ENCODE measurements at regions not wholly inside any gene's neighbourhood (a gene's known extent, or its start where the extent isn't known, plus 50 kb on each side); places are given as distances from the start of the nearest gene placed in this dataset.

DNA sequence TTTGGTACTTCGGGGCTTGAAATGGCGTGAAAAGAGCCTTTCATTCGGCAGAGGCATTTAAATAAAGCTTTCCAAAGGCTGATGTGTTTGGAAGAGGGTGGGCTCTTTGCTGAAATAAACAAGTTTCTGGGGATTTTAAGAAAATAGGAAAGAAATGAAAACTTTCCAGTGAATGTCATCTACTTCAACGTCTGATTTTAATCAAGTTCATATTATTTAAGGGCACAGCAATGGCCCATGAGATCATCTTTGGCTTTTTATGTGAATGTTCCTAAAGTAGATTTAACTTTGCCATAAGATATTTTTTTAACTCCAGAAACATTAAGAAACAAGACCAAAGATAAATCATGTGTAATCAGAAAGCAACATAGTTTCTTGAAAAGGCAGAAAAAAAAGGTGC lies 69.8 kb upstream of the TTC29 start:
- ChIA-PET POLR2A (no interaction called here), CTCF (interaction anchor here (0.6 kb wide), 1 partner anchor 93 kb away, joined by 3 read pairs; no protein-coding TSS in a partner anchor)
- H3K36me3 ChIP-seq (ENCODE audit: control insufficient read depth in 4 of 4, insufficient read depth in 4 of 4, low read length in 3 of 4): no peaks in the 10 kb centered on the region
- H3K4me3 ChIP-seq (ENCODE audit: control insufficient read depth in 1 of 7, extremely low read depth in 1 of 7, insufficient read depth in 4 of 7, low read depth in 2 of 7, low read length in 6 of 7): no peak overlapping the region
- H3K9me3 ChIP-seq (ENCODE audit: control extremely low read depth in 1 of 5, control insufficient read depth in 4 of 5, insufficient read depth in 2 of 5, low read depth in 1 of 5, low read length in 4 of 5): peaks cover 0 to 6% (median 0%) of the 10 kb centered on the region in 5 experiments
- peaks cover 0 to 2% (median 0%) of the 10 kb centered on the region in 4 experiments for H3K4me1 ChIP-seq (ENCODE audit: control extremely low read depth in 1 of 4, control insufficient read depth in 4 of 4, insufficient read depth in 4 of 4, low read length in 3 of 4)
- H3K27me3 ChIP-seq (replicated peaks in 2 of 5; ENCODE audit: control insufficient read depth in 4 of 5, insufficient read depth in 5 of 5, low read length in 4 of 5): peaks cover 0 to 3% (median 2%) of the 10 kb centered on the region in 5 experiments
- no peak overlapping the region for H3K27ac ChIP-seq (ENCODE audit: insufficient read depth in 1 of 2, low read depth in 1 of 2, low read length in 2 of 2, poor library complexity in 1 of 2, severe bottlenecking in 2 of 2)
- DNase-seq: no peak
- 86% methylated on average over 4 of the region's 4 CpGs for WGBS (ENCODE audit: insufficient coverage)

DNA sequence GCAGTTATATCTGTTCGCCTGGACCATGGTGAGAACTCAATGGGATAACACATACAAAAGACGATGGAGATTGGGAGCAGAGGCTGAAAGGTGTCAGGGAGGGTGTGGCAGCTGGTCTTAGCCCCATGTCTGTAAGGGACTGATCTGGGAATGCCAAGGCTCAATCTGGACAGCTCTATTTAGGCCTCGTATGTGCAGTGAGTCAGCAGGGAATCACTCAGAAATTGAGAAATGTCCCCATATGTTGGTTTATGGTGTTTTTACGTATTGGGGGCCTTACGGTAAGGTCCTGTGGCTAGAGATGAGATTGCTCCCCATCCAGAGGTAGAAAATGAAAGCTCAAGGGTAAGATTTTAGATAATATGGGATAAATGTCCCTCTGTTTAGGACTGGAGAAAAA lies 71.4 kb upstream of the TTC29 start:
- no peak overlapping the region for H3K27ac ChIP-seq (ENCODE audit: insufficient read depth in 1 of 2, low read depth in 1 of 2, low read length in 2 of 2, poor library complexity in 1 of 2, severe bottlenecking in 2 of 2)
- no peak for DNase-seq
- H3K9me3 ChIP-seq (ENCODE audit: control extremely low read depth in 1 of 5, control insufficient read depth in 4 of 5, insufficient read depth in 2 of 5, low read depth in 1 of 5, low read length in 4 of 5): peaks cover 0 to 6% (median 0%) of the 10 kb centered on the region in 5 experiments
- H3K4me1 ChIP-seq (ENCODE audit: control extremely low read depth in 1 of 4, control insufficient read depth in 4 of 4, insufficient read depth in 4 of 4, low read length in 3 of 4): peaks cover 0 to 2% (median 0%) of the 10 kb centered on the region in 4 experiments
- ChIA-PET POLR2A (no interaction called here), CTCF (interaction anchor here (1.1 kb wide), 1 partner anchor 77 kb away, joined by 3 read pairs; no protein-coding TSS in a partner anchor)
- WGBS (ENCODE audit: insufficient coverage): 89% methylated on average over 4 of the region's 5 CpGs
- no peak overlapping the region for H3K4me3 ChIP-seq (ENCODE audit: control insufficient read depth in 1 of 7, extremely low read depth in 1 of 7, insufficient read depth in 4 of 7, low read depth in 2 of 7, low read length in 6 of 7)
- no peaks in the 10 kb centered on the region for H3K36me3 ChIP-seq (ENCODE audit: control insufficient read depth in 4 of 4, insufficient read depth in 4 of 4, low read length in 3 of 4)
- peaks cover 0 to 3% (median 2%) of the 10 kb centered on the region in 5 experiments for H3K27me3 ChIP-seq (replicated peaks in 2 of 5; ENCODE audit: control insufficient read depth in 4 of 5, insufficient read depth in 5 of 5, low read length in 4 of 5)

DNA sequence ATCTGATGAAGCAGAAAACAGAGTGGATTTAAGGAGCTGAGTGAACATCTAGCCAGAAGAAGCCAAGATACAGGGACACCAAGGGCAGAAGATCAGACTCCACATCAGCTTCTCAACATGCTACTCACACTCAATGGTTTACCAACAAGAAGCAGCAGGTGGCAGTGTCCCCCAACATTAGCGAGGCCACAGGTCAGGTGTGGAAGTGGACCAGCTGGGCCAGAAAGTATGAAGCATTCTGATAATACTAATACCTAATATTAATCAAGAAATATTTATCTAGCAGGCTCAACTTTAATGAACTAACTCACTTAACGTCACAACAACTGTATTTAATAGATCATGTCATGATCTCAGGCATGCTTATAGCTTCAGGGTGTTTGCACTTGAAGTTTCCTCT lies 73.4 kb upstream of the TTC29 start:
- POLR2A ChIA-PET: no interaction called here
- Histone ChIP-seq H3K36me3 (ENCODE audit: control insufficient read depth in 4 of 4, insufficient read depth in 4 of 4, low read length in 3 of 4) (no peaks in the 10 kb centered on the region), H3K27ac (ENCODE audit: insufficient read depth in 1 of 2, low read depth in 1 of 2, low read length in 2 of 2, poor library complexity in 1 of 2, severe bottlenecking in 2 of 2) (no peak overlapping the region), H3K9me3 (ENCODE audit: control extremely low read depth in 1 of 5, control insufficient read depth in 4 of 5, insufficient read depth in 2 of 5, low read depth in 1 of 5, low read length in 4 of 5) (peaks cover 0 to 8% (median 0%) of the 10 kb centered on the region in 5 experiments), H3K4me1 (ENCODE audit: control extremely low read depth in 1 of 4, control insufficient read depth in 4 of 4, insufficient read depth in 4 of 4, low read length in 3 of 4) (peaks cover 0 to 2% (median 0%) of the 10 kb centered on the region in 4 experiments), H3K27me3 (replicated peaks in 2 of 5; ENCODE audit: control insufficient read depth in 4 of 5, insufficient read depth in 5 of 5, low read length in 4 of 5) (peaks cover 0 to 5% (median 2%) of the 10 kb centered on the region in 5 experiments), H3K4me3 (ENCODE audit: control insufficient read depth in 1 of 7, extremely low read depth in 1 of 7, insufficient read depth in 4 of 7, low read depth in 2 of 7, low read length in 6 of 7) (no peak overlapping the region)
- CTCF ChIA-PET: interaction anchor here (0.7 to 4.6 kb wide), 6 partner anchors 9 to 81 kb away, joined by 3 to 23 read pairs (median 4); no protein-coding TSS in a partner anchor
- 100% methylated on average over 1 of the region's 2 CpGs for WGBS (ENCODE audit: insufficient coverage)
- DNase-seq: peak; percentile 25 to 49 (median 41)

DNA sequence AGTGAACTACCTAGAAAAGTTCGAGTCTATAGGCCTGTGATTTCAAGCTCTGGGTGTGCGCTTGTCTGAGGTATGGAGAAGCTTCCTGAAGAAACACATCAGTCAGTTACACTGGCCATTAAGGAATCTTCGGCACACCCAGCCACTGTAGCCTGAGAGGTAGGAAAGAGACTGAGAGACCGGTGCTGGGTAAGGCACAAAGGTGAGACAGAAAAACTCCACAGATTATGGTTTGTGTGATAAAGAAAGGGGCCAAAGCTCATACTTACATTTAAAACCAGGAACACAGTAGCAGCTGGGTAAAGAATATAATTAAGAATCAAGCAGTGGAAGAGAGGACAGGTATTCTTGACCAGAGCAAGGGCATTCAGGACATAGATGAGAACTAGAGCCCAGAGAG lies 74.8 kb upstream of the TTC29 start:
- Histone ChIP-seq H3K4me3 (ENCODE audit: control insufficient read depth in 1 of 7, extremely low read depth in 1 of 7, insufficient read depth in 4 of 7, low read depth in 2 of 7, low read length in 6 of 7) (no peak overlapping the region), H3K27me3 (replicated peaks in 2 of 5; ENCODE audit: control insufficient read depth in 4 of 5, insufficient read depth in 5 of 5, low read length in 4 of 5) (peaks cover 0 to 5% (median 2%) of the 10 kb centered on the region in 5 experiments), H3K4me1 (ENCODE audit: control extremely low read depth in 1 of 4, control insufficient read depth in 4 of 4, insufficient read depth in 4 of 4, low read length in 3 of 4) (no peaks in the 10 kb centered on the region), H3K36me3 (ENCODE audit: control insufficient read depth in 4 of 4, insufficient read depth in 4 of 4, low read length in 3 of 4) (no peaks in the 10 kb centered on the region), H3K9me3 (ENCODE audit: control extremely low read depth in 1 of 5, control insufficient read depth in 4 of 5, insufficient read depth in 2 of 5, low read depth in 1 of 5, low read length in 4 of 5) (peaks cover 0 to 8% (median 0%) of the 10 kb centered on the region in 5 experiments), H3K27ac (ENCODE audit: insufficient read depth in 1 of 2, low read depth in 1 of 2, low read length in 2 of 2, poor library complexity in 1 of 2, severe bottlenecking in 2 of 2) (no peak overlapping the region)
- CTCF ChIA-PET: interaction anchor here (0.6 to 4.6 kb wide), 2 partner anchors 18 to 76 kb away, joined by 3 to 23 read pairs; no protein-coding TSS in a partner anchor
- POLR2A ChIA-PET: no interaction called here
- WGBS (ENCODE audit: insufficient coverage): 94% methylated on average over 3 of the region's 4 CpGs
- no peak for DNase-seq

DNA sequence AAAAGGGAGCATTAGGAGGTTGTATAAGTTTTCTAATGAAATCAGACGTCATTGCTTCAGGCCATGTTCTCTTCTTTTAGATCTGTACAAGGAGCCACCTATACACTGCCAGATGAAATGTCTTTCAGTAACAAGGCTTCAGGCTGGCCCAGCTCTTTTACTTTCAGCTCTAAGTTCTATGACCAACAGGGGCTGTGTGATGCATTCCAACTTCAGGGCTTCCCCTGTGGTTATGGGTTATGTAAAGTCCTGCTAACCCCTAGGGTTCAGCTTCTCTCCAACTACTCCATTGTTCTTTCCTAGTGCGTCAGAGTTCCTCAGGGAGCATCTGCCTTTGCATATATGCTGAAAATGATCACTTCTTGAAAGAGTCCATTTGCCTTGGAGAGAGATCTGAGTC lies 79.4 kb upstream of the TTC29 start:
- ChIA-PET POLR2A (no interaction called here), CTCF (interaction anchor here (0.8 kb wide), 1 partner anchor 19 kb away, joined by 3 read pairs; no protein-coding TSS in a partner anchor)
- Histone ChIP-seq H3K36me3 (ENCODE audit: control insufficient read depth in 4 of 4, insufficient read depth in 4 of 4, low read length in 3 of 4) (no peaks in the 10 kb centered on the region), H3K9me3 (ENCODE audit: control extremely low read depth in 1 of 5, control insufficient read depth in 4 of 5, insufficient read depth in 2 of 5, low read depth in 1 of 5, low read length in 4 of 5) (peaks cover 0 to 3% (median 0%) of the 10 kb centered on the region in 5 experiments), H3K4me1 (ENCODE audit: control extremely low read depth in 1 of 4, control insufficient read depth in 4 of 4, insufficient read depth in 4 of 4, low read length in 3 of 4) (no peaks in the 10 kb centered on the region), H3K4me3 (ENCODE audit: control insufficient read depth in 1 of 7, extremely low read depth in 1 of 7, insufficient read depth in 4 of 7, low read depth in 2 of 7, low read length in 6 of 7) (no peak overlapping the region), H3K27ac (ENCODE audit: insufficient read depth in 1 of 2, low read depth in 1 of 2, low read length in 2 of 2, poor library complexity in 1 of 2, severe bottlenecking in 2 of 2) (no peak overlapping the region), H3K27me3 (replicated peaks in 2 of 5; ENCODE audit: control insufficient read depth in 4 of 5, insufficient read depth in 5 of 5, low read length in 4 of 5) (peaks cover 0 to 2% (median 0%) of the 10 kb centered on the region in 5 experiments)
- no CpG with 5 or more reads among the region's 2 CpGs for WGBS (ENCODE audit: insufficient coverage)
- DNase-seq: no peak

DNA sequence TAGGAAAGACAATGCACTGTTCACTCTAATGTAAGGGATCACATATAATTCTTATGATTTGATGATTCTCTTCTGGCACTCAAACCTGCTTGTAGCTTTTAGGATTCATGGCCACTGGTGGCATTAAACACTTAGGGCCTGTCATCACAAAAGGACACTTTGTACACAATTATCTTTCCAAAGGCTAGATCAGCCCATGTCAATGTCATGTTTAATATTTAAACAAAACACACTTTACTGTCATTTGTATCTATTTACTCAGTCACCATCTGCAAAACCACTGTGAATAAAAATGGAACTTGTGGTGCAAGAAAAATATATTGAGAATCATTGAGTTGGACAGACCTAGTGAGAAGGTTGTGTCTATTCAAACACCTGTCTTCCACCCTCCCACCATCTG lies 83.6 kb upstream of the TTC29 start:
- CTCF ChIA-PET: interaction anchor here (1.2 kb wide), 1 partner anchor 11 kb away, joined by 3 read pairs; no protein-coding TSS in a partner anchor
- H3K27me3 ChIP-seq (replicated peaks in 2 of 5; ENCODE audit: control insufficient read depth in 4 of 5, insufficient read depth in 5 of 5, low read length in 4 of 5): no peaks in the 10 kb centered on the region
- DNase-seq: no peak
- H3K4me3 ChIP-seq (ENCODE audit: control insufficient read depth in 1 of 7, extremely low read depth in 1 of 7, insufficient read depth in 4 of 7, low read depth in 2 of 7, low read length in 6 of 7): no peak overlapping the region
- H3K4me1 ChIP-seq (ENCODE audit: control extremely low read depth in 1 of 4, control insufficient read depth in 4 of 4, insufficient read depth in 4 of 4, low read length in 3 of 4): no peaks in the 10 kb centered on the region
- no peaks in the 10 kb centered on the region for H3K36me3 ChIP-seq (ENCODE audit: control insufficient read depth in 4 of 4, insufficient read depth in 4 of 4, low read length in 3 of 4)
- no peak overlapping the region for H3K27ac ChIP-seq (ENCODE audit: insufficient read depth in 1 of 2, low read depth in 1 of 2, low read length in 2 of 2, poor library complexity in 1 of 2, severe bottlenecking in 2 of 2)
- H3K9me3 ChIP-seq (ENCODE audit: control extremely low read depth in 1 of 5, control insufficient read depth in 4 of 5, insufficient read depth in 2 of 5, low read depth in 1 of 5, low read length in 4 of 5): no peaks in the 10 kb centered on the region
- POLR2A ChIA-PET: no interaction called here

DNA sequence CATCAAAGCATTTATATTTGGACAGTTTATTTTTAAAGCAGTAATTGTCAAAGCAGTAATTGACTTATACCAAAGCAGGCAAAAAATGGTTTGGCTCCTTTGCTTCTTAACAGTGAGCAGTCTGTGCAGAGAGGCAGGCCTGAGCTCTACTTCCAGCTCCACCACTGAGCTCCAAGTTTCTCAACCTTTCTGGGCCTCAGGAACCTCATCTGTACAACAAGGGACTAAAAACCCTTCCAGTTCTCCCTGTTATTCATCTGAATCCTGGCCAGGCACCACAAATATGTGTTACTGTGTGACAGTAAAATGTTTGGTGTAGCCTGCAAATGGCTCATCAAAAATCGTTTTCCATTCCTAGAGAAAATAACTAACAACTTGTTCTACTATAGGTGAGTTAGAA lies 88.7 kb upstream of the TTC29 start:
- no peaks in the 10 kb centered on the region for H3K4me1 ChIP-seq (ENCODE audit: control extremely low read depth in 1 of 4, control insufficient read depth in 4 of 4, insufficient read depth in 4 of 4, low read length in 3 of 4)
- no peak overlapping the region for H3K4me3 ChIP-seq (ENCODE audit: control insufficient read depth in 1 of 7, extremely low read depth in 1 of 7, insufficient read depth in 4 of 7, low read depth in 2 of 7, low read length in 6 of 7)
- no peak for DNase-seq
- no peaks in the 10 kb centered on the region for H3K36me3 ChIP-seq (ENCODE audit: control insufficient read depth in 4 of 4, insufficient read depth in 4 of 4, low read length in 3 of 4)
- ChIA-PET POLR2A (no interaction called here), CTCF (interaction anchor here (1.4 kb wide), 1 partner anchor 56 kb away, joined by 3 read pairs; no protein-coding TSS in a partner anchor)
- no CpG with 5 or more reads among the region's 1 CpG for WGBS (ENCODE audit: insufficient coverage)
- no peaks in the 10 kb centered on the region for H3K9me3 ChIP-seq (ENCODE audit: control extremely low read depth in 1 of 5, control insufficient read depth in 4 of 5, insufficient read depth in 2 of 5, low read depth in 1 of 5, low read length in 4 of 5)
- no peak overlapping the region for H3K27ac ChIP-seq (ENCODE audit: insufficient read depth in 1 of 2, low read depth in 1 of 2, low read length in 2 of 2, poor library complexity in 1 of 2, severe bottlenecking in 2 of 2)
- H3K27me3 ChIP-seq (replicated peaks in 2 of 5; ENCODE audit: control insufficient read depth in 4 of 5, insufficient read depth in 5 of 5, low read length in 4 of 5): no peaks in the 10 kb centered on the region

All from common myeloid progenitor, CD34-positive (primary cell).